ENCODE measurements at regions not wholly inside any gene's neighbourhood (a gene's known extent, or its start where the extent isn't known, plus 50 kb on each side); places are given as distances from the start of the nearest gene placed in this dataset.
"Not testable (repeated sequence)": the region's sequence is repeated elsewhere in the genome, so short reads cannot be mapped to it uniquely, and the experiment has no call there.

- not testable (repeated sequence) for DNase-seq (ENCODE audit: low read depth, low spot score); H3K27ac ChIP-seq
These were observed 119.1 kb upstream of the HSF2 start for GRCh38 chr6:122280105-122281021.

- no peak overlapping the region for H3K27ac ChIP-seq
- no peak for DNase-seq (ENCODE audit: low read depth, low spot score)
These were observed 115.6 kb upstream of the HSF2 start for GRCh38 chr6:122283884-122284283.

- no peak overlapping the region for H3K27ac ChIP-seq
- DNase-seq (ENCODE audit: low read depth, low spot score) = no peak
These were observed 114.6 kb upstream of the HSF2 start for GRCh38 chr6:122284848-122285247.

- DNase-seq (ENCODE audit: low read depth, low spot score) = no peak
- no peak overlapping the region for H3K27ac ChIP-seq
These were observed 114.0 kb upstream of the HSF2 start for GRCh38 chr6:122285292-122285913.

GRCh38 chr6:122286512-122286911 is 112.9 kb upstream of the HSF2 start:
- no peak for DNase-seq (ENCODE audit: low read depth, low spot score)
- no peak overlapping the region for H3K27ac ChIP-seq

GRCh38 chr6:122289762-122290539 is 109.5 kb upstream of the HSF2 start:
- no peak overlapping the region for H3K27ac ChIP-seq
- no peak for DNase-seq (ENCODE audit: low read depth, low spot score)

GRCh38 chr6:122297010-122297409 is 102.4 kb upstream of the HSF2 start:
- no peak overlapping the region for H3K27ac ChIP-seq
- DNase-seq (ENCODE audit: low read depth, low spot score) = no peak

GRCh38 chr6:122302067-122302466 is 97.4 kb upstream of the HSF2 start:
- DNase-seq (ENCODE audit: low read depth, low spot score) = no peak
- no peak overlapping the region for H3K27ac ChIP-seq

- H3K27ac ChIP-seq = no peak overlapping the region
- no peak for DNase-seq (ENCODE audit: low read depth, low spot score)
These were observed 91.9 kb upstream of the HSF2 start for GRCh38 chr6:122307577-122307976.

GRCh38 chr6:122308074-122308473 is 91.4 kb upstream of the HSF2 start:
- no peak for DNase-seq (ENCODE audit: low read depth, low spot score)
- no peak overlapping the region for H3K27ac ChIP-seq

- no peak overlapping the region for H3K27ac ChIP-seq
- no peak for DNase-seq (ENCODE audit: low read depth, low spot score)
These were observed 83.6 kb upstream of the HSF2 start for GRCh38 chr6:122315842-122316241.

- H3K27ac ChIP-seq = no peak overlapping the region
- no peak for DNase-seq (ENCODE audit: low read depth, low spot score)
These were observed 76.6 kb upstream of the HSF2 start for GRCh38 chr6:122322824-122323223.

- DNase-seq (ENCODE audit: low read depth, low spot score) = no peak
These were observed 76.1 kb upstream of the HSF2 start for GRCh38 chr6:122323361-122323760.

GRCh38 chr6:122330315-122330714 is 69.1 kb upstream of the HSF2 start:
- H3K27ac ChIP-seq = no peak overlapping the region
- DNase-seq (ENCODE audit: low read depth, low spot score) = no peak

More at GRCh38 chr6:122323361-122323760, 76.1 kb upstream of the HSF2 start:
- no peak overlapping the region for H3K27ac ChIP-seq

GRCh38 chr6:122337645-122338044 is 61.8 kb upstream of the HSF2 start:
- no peak for DNase-seq (ENCODE audit: low read depth, low spot score)
- H3K27ac ChIP-seq = no peak overlapping the region

- H3K27ac ChIP-seq = no peak overlapping the region
- DNase-seq (ENCODE audit: low read depth, low spot score) = no peak
These were observed 59.8 kb upstream of the HSF2 start for GRCh38 chr6:122339661-122340060.

- DNase-seq (ENCODE audit: low read depth, low spot score) = no peak
- no peak overlapping the region for H3K27ac ChIP-seq
These were observed 52.2 kb upstream of the HSF2 start for GRCh38 chr6:122347280-122347679.

GRCh38 chr6:122347751-122348150 is 51.7 kb upstream of the HSF2 start:
- no peak for DNase-seq (ENCODE audit: low read depth, low spot score)
- no peak overlapping the region for H3K27ac ChIP-seq

Measured in epithelial cell of prostate (primary cell).